HG03378 (cell line): ENCODE measurements at regions not wholly inside any gene's neighbourhood (a gene's known extent, or its start where the extent isn't known, plus 50 kb on each side); places are given as distances from the start of the nearest gene placed in this dataset.
"Not testable (repeated sequence)": the region's sequence is repeated elsewhere in the genome, so short reads cannot be mapped to it uniquely, and the experiment has no call there.

Experiments
- ATAC-seq: cut with Tn5 transposase; IDR thresholded peaks from one replicate; pipeline ENCODE4 v1.9.1; 2021; ENCODE audit warnings: mild to moderate bottlenecking, moderate library complexity; ENCODE audit not compliant: unreplicated experiment

DNA sequence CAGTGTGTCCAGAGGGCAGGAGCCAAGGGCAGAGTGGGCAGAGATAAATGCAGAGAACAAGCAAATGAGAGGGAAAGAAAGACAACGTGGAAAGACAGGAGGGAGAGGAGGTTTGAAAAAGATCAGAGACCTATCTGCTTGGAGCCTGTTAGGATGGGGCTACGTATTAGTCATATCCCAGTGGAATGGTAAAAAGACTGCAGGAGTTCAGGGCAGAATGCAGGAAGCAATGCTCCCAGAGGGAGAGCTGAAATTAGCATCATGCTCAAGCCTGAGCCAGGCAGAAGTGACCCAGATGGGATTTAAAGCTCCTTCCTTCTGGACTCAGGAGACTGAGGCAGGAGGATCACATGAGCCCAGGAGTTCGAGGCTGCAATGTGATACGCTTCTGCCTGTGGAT, 261.3 kb upstream of the CHRM3 start:
- no peak for ATAC-seq

GRCh38 chr1:239123260-239123659, 263.1 kb upstream of the CHRM3 start:
- ATAC-seq = no peak

DNA sequence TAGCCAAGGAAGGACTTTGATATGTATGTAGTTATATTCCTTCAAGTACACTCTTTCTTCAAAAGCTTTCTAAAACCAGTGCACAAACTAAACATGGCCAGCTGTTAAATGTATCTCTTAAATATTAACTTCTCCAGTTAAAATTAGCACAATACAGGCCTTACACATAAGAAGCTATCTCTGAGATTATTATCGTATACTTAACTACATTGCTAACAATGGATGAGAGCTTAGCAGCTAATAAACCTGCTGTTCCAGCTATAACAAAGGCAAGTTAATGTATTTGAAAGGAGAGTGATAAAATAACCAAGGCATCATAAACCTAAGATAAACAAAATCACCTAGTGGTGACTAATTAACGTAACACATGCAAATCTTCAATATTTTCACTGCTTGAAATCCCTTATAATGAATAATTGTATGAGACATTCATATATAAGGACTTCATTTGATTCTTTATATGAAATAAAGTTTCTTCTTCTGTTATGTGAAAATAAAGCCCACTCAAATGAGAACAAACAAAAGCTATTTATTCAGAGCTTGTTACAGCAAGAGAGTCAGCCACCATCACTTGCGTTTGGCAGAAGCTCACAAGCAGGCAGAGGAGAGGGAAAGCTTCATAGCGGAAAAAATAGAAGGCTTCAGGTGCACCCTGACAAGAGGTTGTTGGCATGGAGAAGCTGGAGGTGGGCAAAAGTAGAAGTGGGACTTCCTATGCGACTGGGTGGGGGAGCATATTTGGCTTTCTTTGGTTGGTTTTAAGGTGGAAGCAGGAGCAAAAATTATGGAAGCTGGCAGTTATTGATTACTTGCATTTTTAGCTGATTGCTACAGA, 274.1 kb upstream of the CHRM3 start:
- ATAC-seq = no peak

DNA sequence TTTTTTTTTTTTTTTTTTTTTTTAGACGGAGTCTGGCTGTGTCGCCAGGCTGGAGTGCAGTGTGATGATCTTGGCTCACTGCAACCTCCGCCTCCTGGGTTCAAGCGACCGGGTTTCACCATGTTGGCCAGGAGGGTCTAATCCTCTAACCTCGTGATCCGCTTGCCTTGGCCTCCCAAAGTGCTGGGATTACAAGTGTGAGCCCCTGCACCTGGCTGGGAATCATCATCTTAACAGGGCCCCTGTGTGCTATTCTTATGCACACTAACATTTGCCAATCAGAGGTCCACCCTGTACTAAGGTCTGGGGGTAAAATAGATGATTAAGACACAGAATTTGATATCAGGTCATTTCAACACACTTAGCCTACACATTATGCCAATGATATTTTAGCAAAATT, 278.7 kb upstream of the CHRM3 start:
- no peak for ATAC-seq

DNA sequence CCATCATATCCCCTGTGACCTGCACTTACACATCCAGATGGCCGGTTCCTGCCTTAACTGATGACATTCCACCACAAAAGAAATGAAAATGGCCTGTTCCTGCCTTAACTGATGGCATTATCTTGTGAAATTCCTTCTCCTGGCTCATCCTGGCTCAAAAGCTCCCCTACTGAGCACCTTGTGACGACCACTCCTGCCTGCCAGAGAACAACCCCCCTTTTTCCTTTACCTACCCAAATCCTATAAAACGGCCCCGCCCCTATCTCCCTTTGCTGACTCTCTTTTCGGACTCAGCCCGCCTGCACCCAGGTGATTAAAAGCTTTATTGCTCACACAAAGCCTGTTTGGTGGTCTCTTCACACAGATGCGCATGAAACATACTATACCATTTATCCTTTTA, 279.7 kb upstream of the CHRM3 start:
- not testable (repeated sequence) for ATAC-seq

DNA sequence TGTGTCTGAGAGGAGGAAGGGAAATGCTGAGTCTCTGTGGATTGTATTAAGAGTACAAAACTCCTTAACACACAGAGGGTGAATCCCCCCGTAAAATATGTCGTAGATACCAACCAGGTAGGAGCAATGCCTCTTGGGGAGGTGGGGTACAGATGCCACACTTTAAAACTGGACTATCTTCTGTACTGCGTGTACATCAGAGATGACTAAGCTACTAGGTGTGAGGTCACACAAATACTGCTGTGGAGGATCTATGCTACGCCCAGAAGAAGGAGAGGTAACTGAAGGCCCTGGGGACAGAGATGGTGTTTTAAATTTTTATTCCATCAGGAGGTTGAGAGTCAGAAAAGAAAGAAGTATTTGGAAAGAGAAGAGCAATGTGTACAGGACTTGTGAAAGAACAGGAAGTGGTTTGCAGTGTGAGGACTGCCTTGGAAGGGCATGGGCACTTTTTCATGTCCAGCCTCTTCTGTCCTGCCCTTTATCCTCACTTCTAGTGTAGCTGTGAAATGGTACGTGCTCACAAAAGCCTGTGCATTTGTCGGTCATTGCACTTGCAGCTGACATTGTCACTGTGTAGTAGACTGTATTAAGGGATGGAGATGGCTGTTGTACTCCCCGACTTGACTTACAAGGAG, 287.8 kb upstream of the CHRM3 start:
- ATAC-seq = no peak

DNA sequence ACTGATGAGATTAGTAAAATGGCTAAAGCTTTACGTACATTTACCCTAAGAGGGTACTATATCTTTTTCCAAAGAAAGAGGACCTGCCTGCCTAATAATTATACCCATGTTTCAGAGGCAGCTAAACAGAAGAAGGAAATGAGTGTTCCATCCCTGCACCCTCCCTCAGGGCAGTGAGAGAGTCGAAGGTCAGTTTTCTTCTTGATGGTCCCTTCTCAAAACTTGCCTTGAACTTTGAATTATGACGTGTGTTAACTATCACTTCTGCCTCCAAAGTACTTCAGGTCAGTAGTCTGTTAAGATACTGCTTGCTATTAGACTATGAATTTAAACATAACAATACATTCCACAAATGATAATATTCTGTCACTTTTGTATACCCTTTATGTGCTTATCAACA, 294.8 kb upstream of the CHRM3 start:
- ATAC-seq = no peak

DNA sequence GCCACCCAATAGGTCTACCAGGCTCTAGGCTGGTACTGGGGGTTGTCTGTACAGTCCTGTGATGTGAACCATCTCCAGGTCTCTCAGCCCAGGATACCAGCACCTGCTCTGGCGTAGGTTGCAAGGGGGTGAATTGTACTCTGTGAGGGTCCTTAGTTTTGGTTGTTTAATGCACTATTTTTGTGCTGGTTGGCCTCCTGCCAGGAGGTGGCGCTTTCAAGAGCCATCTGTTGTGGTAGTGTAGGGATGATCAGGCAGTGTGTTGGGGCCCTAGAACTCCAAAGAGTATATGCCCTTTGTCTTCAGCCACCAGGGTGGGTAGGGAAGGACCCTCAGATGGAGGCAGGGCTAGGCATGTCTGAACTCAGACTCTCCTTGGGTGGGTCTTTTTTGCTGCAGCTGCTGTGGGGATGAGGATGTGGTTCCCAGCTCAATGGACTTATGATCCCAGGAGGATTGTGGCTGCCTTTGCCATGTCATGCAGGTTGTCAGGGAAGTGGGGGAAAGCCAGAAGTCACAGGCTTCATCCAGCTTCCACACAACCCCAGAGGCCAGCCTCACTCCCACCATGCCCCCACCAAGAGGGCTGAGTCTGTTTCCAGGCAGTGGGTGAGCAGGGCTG, 301.8 kb upstream of the CHRM3 start:
- no peak for ATAC-seq

DNA sequence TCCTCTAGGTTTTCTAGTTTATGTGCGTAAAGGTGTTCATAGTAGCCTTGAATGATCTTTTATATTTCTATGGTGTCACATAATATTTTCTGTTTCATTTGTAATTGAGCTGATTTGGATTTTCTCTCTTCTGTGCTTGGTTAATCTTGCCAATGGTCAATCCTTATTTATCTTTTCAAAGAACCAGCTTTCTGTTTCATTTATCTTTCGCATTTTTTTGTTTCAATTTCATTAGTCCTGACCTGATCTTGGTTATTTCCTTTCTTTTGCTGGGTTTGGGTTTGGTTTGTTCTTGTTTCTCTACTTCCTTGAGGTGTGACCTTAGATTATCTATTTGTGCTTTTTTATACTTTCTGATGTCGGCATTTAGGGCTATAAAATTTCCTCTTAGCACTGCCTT, 304.4 kb upstream of the CHRM3 start:
- ATAC-seq = not testable (repeated sequence)

DNA sequence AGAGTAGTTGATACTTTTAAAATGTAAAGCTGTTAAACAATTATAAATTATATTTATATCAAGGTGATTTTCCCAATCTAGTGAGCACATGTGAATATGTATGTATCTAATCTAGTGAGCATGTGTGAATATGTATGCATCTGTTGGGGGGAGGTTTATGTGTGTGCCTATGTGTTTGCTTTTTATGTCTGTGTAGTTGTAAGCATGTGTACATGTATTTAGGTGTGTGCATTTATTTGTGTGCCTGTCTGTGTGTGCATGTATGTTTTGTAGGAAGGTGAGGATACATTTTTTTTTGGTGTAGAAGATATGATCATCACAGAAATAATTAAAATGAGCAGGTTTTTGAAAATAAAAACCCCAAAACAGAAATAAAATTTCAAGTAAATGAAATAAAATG, 318.9 kb upstream of the CHRM3 start:
- no peak for ATAC-seq

- no peak for ATAC-seq
Observed at GRCh38 chr1:239067058-239067457, 319.3 kb upstream of the CHRM3 start.

DNA sequence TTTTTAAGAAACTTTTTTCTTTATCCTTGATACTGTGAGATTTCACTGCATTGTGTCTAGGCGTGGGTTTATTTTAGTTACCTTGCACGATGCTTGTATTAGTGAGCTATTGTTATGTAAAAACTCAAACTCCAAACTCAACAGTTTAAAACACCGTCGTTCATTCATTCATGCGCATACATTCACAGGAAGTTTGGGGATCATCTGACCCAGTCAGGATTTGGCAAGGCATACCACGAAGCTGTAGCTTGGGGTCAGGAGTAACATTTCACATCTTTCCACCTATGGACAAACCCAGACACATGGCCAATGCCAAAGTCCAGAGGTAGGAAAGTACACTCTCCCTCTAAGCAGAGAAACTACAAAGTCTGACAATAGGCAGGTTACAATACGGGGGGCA, 324.6 kb upstream of the CHRM3 start:
- no peak for ATAC-seq

GRCh38 chr1:239058190-239058589, 328.2 kb upstream of the CHRM3 start:
- no peak for ATAC-seq

- ATAC-seq = no peak
Observed at GRCh38 chr1:239056940-239057339, 329.4 kb upstream of the CHRM3 start.

GRCh38 chr1:239053279-239053678, 333.1 kb upstream of the CHRM3 start:
- ATAC-seq = no peak

DNA sequence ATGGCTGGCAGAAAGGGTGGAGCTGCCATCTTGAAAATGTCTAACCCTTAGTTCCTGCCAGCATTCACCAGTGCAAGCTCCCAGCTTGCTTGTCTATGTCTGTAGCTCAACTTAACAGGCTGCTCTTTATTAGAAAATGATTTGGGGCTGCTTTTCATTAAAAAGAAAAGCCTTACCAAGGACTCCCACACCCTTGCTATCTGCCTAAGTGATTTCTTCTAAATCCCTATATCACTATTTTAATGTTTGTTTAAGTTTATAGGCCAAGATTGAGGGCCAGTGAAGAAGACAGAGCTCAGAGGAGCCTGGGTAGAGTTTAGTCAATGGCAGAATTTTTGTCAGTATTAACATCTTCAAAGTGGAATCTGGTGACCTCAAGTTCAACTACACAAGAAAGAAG, 336.8 kb upstream of the CHRM3 start:
- ATAC-seq = no peak

- ATAC-seq = no peak
Observed at GRCh38 chr1:239044829-239045228, 341.5 kb upstream of the CHRM3 start.

DNA sequence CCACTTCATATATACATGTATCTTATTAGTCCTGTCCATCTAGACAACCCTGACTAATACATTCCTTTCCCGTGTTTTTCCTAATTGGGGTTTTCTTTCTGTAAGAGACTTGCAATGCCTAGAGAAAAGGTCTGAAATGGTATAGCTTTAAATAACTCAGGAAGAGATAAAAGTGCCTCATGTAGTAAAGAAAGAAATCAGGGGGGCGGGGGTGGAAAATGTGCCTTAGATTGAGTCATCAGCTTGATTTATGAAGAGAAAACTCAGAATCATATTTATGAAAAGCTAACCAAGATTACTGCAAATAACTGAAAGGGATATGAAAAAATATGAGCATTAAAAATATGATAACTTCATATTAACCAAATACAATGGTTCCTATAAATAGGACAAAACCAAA, 345.8 kb upstream of the CHRM3 start:
- no peak for ATAC-seq

DNA sequence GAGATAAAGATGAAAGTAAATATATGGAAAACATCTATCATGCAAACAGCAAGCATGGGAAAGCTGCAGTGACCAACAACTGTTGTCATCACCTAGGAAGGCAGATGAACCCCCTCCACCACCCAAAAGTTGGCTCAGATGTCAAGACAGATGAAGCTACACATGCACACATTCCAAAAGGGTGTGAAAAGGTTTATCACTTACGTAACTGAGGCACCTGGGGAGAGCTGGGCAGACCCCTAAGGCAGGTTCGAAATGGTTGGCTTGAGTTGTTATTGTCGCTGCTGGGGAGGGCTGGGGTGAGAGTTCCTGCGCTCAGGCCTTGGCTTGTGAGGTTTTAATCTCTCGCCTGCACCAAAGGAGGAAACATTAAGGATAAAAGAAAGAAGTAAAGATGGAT, 355.1 kb upstream of the CHRM3 start:
- ATAC-seq = no peak

GRCh38 chr1:239025997-239026694, 360.2 kb upstream of the CHRM3 start:
- no peak for ATAC-seq

GRCh38 chr1:239025223-239025622, 361.1 kb upstream of the CHRM3 start:
- ATAC-seq = no peak
